ENCODE measurements at regions not wholly inside any gene's neighbourhood (a gene's known extent, or its start where the extent isn't known, plus 50 kb on each side); places are given as distances from the start of the nearest gene placed in this dataset.

GRCh38 chr21:28112511-28112910 is 880.2 kb downstream of the LTN1 start:
- no peak overlapping the region for H3K9ac ChIP-seq (ENCODE audit: extremely low read depth, low read length, poor library complexity, severe bottlenecking)
- H3K4me3 ChIP-seq (ENCODE audit: low read length): no peak overlapping the region
- no peaks in the 10 kb centered on the region for H3K4me1 ChIP-seq (ENCODE audit: control insufficient read depth, insufficient read depth, low read length)
- H3K9me3 ChIP-seq (ENCODE audit: control insufficient read depth, low read length): no peaks in the 10 kb centered on the region
- Mint-ChIP-seq H3K27ac (no peak overlapping the region), H3K27me3 (ENCODE audit: insufficient read depth) (peaks cover 3% of the 10 kb centered on the region), H3K9me3 (peaks cover 2% of the 10 kb centered on the region), H3K36me3 (ENCODE audit: low read depth) (peaks cover 4% of the 10 kb centered on the region), H3K4me3 (no peak overlapping the region), H3K4me1 (no peaks in the 10 kb centered on the region)
- 97% methylated on average over 4 of the region's 5 CpGs; no CpG with 5 or more reads in 1 of the 2 experiments for WGBS, 2 experiments (ENCODE audit: insufficient coverage in 1 of 2, insufficient read length in 1 of 2)
- H3K27me3 ChIP-seq (ENCODE audit: control insufficient read depth, insufficient read depth, low read length, poor library complexity, severe bottlenecking): peaks cover 13% of the 10 kb centered on the region
- no peak for TF ChIP-seq CTCF (conservative IDR thresholded peaks at IDR 0.05)
- no peaks in the 10 kb centered on the region for H3K36me3 ChIP-seq (ENCODE audit: control insufficient read depth, insufficient read depth, low read length)
- no peak overlapping the region for H3K27ac ChIP-seq (ENCODE audit: low read depth, low read length)
- DNase-seq: no peak

GRCh38 chr21:28111151-28111619 is 881.5 kb downstream of the LTN1 start:
- Histone ChIP-seq H3K9ac (ENCODE audit: extremely low read depth, low read length, poor library complexity, severe bottlenecking) (no peak overlapping the region), H3K9me3 (ENCODE audit: control insufficient read depth, low read length) (no peaks in the 10 kb centered on the region), H3K27ac (ENCODE audit: low read depth, low read length) (no peak overlapping the region), H3K4me3 (ENCODE audit: low read length) (no peak overlapping the region), H3K27me3 (ENCODE audit: control insufficient read depth, insufficient read depth, low read length, poor library complexity, severe bottlenecking) (peaks cover 21% of the 10 kb centered on the region), H3K36me3 (ENCODE audit: control insufficient read depth, insufficient read depth, low read length) (no peaks in the 10 kb centered on the region), H3K4me1 (ENCODE audit: control insufficient read depth, insufficient read depth, low read length) (no peaks in the 10 kb centered on the region)
- Mint-ChIP-seq H3K36me3 (ENCODE audit: low read depth) (peaks cover 4% of the 10 kb centered on the region), H3K9me3 (no peaks in the 10 kb centered on the region), H3K4me1 (peaks cover 5% of the 10 kb centered on the region), H3K27me3 (ENCODE audit: insufficient read depth) (peaks cover 10% of the 10 kb centered on the region), H3K27ac (no peak overlapping the region), H3K4me3 (no peak overlapping the region)
- no peak for DNase-seq
- TF ChIP-seq CTCF (conservative IDR thresholded peaks at IDR 0.05): no peak
- WGBS, 2 experiments (ENCODE audit: insufficient coverage in 1 of 2, insufficient read length in 1 of 2): 83 to 89% methylated on average over 5 to 7 of the region's 7 CpGs

- whole genome bisulfite sequencing, 2 experiments (ENCODE audit: insufficient coverage in 1 of 2, insufficient read length in 1 of 2): no CpG with 5 or more reads among the region's 3 CpGs
- no peak for TF ChIP-seq CTCF (conservative IDR thresholded peaks at IDR 0.05)
These were observed 882.0 kb downstream of the LTN1 start for GRCh38 chr21:28110716-28111115.

More at GRCh38 chr21:28110716-28111115, 882.0 kb downstream of the LTN1 start:
- Histone ChIP-seq H3K36me3 (ENCODE audit: control insufficient read depth, insufficient read depth, low read length) (no peaks in the 10 kb centered on the region), H3K4me3 (ENCODE audit: low read length) (no peak overlapping the region), H3K27me3 (ENCODE audit: control insufficient read depth, insufficient read depth, low read length, poor library complexity, severe bottlenecking) (peaks cover 21% of the 10 kb centered on the region), H3K27ac (ENCODE audit: low read depth, low read length) (no peak overlapping the region), H3K9me3 (ENCODE audit: control insufficient read depth, low read length) (no peaks in the 10 kb centered on the region), H3K4me1 (ENCODE audit: control insufficient read depth, insufficient read depth, low read length) (no peaks in the 10 kb centered on the region), H3K9ac (ENCODE audit: extremely low read depth, low read length, poor library complexity, severe bottlenecking) (no peak overlapping the region)
- Mint-ChIP-seq H3K27ac (no peak overlapping the region), H3K4me3 (no peak overlapping the region), H3K9me3 (no peaks in the 10 kb centered on the region), H3K4me1 (peaks cover 6% of the 10 kb centered on the region), H3K36me3 (ENCODE audit: low read depth) (peaks cover 4% of the 10 kb centered on the region), H3K27me3 (ENCODE audit: insufficient read depth) (peaks cover 11% of the 10 kb centered on the region)
- DNase-seq: no peak

Measured in endodermal cell (in vitro differentiated cells).